Astrocyte (in vitro differentiated cells and primary cell): ENCODE measurements at regions not wholly inside any gene's neighbourhood (a gene's known extent, or its start where the extent isn't known, plus 50 kb on each side); places are given as distances from the start of the nearest gene placed in this dataset.

Experiments used
- DNase-seq: peaks from one replicate; pipeline ENCODE4 v3.0.0-alpha.2; 2010; ENCODE audit warnings: low read depth
- FAIRE-seq: peaks from 2 replicates; lab custom pipeline; 2011; peaks lifted over from hg19 to GRCh38; lab: Jason Lieb, UNC
- H2AFZ ChIP-seq: 2 replicates; pipeline ENCODE4 v1.6.0; 2012; ENCODE audit warnings: low read depth, low read length, inconsistent platforms
- H3K27ac ChIP-seq: 2 replicates; pipeline ENCODE4 v1.5.1; 2011; ENCODE audit warnings: low read depth, low read length, inconsistent platforms
- H3K27me3 ChIP-seq: 2 replicates; pipeline ENCODE4 v1.6.0; 2011; ENCODE audit warnings: low read length, inconsistent platforms; ENCODE audit not compliant: insufficient read depth
- H3K36me3 ChIP-seq: 2 replicates; pipeline ENCODE4 v1.5.1; 2011; ENCODE audit warnings: low read length, inconsistent platforms; ENCODE audit not compliant: insufficient read depth
- H3K4me1 ChIP-seq: 2 replicates; pipeline ENCODE4 v1.5.1; 2011; ENCODE audit warnings: low read length, inconsistent platforms; ENCODE audit not compliant: insufficient read depth
- H3K4me2 ChIP-seq: 2 replicates; pipeline ENCODE4 v1.6.0; 2012; ENCODE audit warnings: low read length, inconsistent platforms
- H3K4me3 ChIP-seq: 2 replicates; pipeline ENCODE4 v1.5.1; 2011; ENCODE audit warnings: low read depth, mild to moderate bottlenecking, low read length, inconsistent platforms; ENCODE audit not compliant: insufficient read depth
- H3K79me2 ChIP-seq: 2 replicates; pipeline ENCODE4 v1.6.0; 2012; ENCODE audit warnings: mild to moderate bottlenecking, low read length, inconsistent platforms; ENCODE audit not compliant: insufficient read depth
- H3K9ac ChIP-seq: 2 replicates; pipeline ENCODE4 v1.6.0; 2012; ENCODE audit warnings: mild to moderate bottlenecking, low read length, inconsistent platforms
- H3K9me3 ChIP-seq: 2 replicates; pipeline ENCODE4 v1.5.1; 2012; ENCODE audit warnings: low read depth, mild to moderate bottlenecking, low read length, inconsistent platforms; ENCODE audit not compliant: insufficient read depth
- H4K20me1 ChIP-seq: 2 replicates; pipeline ENCODE4 v1.6.0; 2012; ENCODE audit warnings: low read length, inconsistent platforms; ENCODE audit not compliant: insufficient read depth
- H3K27ac Mint-ChIP-seq: one replicate; pipeline ENCODE4 v1.8.0; 2021; ENCODE audit warnings: mild to moderate bottlenecking, mixed read lengths; ENCODE audit not compliant: unreplicated experiment
- H3K27me3 Mint-ChIP-seq: one replicate; pipeline ENCODE4 v1.8.0; 2021; ENCODE audit warnings: low read depth, mixed read lengths; ENCODE audit not compliant: unreplicated experiment
- H3K36me3 Mint-ChIP-seq: one replicate; pipeline ENCODE4 v1.8.0; 2021; ENCODE audit warnings: low read depth, mixed read lengths; ENCODE audit not compliant: unreplicated experiment
- H3K4me1 Mint-ChIP-seq: one replicate; pipeline ENCODE4 v1.8.0; 2021; ENCODE audit warnings: low read depth, mixed read lengths; ENCODE audit not compliant: unreplicated experiment
- H3K4me3 Mint-ChIP-seq: one replicate; pipeline ENCODE4 v1.8.0; 2021; ENCODE audit warnings: mild to moderate bottlenecking, moderate library complexity, mixed read lengths; ENCODE audit not compliant: unreplicated experiment
- H3K9me3 Mint-ChIP-seq: one replicate; pipeline ENCODE4 v1.8.0; 2021; ENCODE audit warnings: mild to moderate bottlenecking, mixed read lengths; ENCODE audit not compliant: unreplicated experiment
- EZH2 ChIP-seq: IDR thresholded peaks from 2 replicates; pipeline ENCODE4 v1.6.1; 2012; ENCODE audit warnings: mild to moderate bottlenecking, low read length, inconsistent platforms; ENCODE audit not compliant: insufficient read depth
- TF ChIP-seq, protein P1 (sequence below): IDR thresholded peaks from 2 replicates; pipeline ENCODE4 v1.5.1; 2011; ENCODE audit warnings: low read depth, mild to moderate bottlenecking, inconsistent platforms, low read length, moderate library complexity; ENCODE audit not compliant: insufficient read depth

DNA sequence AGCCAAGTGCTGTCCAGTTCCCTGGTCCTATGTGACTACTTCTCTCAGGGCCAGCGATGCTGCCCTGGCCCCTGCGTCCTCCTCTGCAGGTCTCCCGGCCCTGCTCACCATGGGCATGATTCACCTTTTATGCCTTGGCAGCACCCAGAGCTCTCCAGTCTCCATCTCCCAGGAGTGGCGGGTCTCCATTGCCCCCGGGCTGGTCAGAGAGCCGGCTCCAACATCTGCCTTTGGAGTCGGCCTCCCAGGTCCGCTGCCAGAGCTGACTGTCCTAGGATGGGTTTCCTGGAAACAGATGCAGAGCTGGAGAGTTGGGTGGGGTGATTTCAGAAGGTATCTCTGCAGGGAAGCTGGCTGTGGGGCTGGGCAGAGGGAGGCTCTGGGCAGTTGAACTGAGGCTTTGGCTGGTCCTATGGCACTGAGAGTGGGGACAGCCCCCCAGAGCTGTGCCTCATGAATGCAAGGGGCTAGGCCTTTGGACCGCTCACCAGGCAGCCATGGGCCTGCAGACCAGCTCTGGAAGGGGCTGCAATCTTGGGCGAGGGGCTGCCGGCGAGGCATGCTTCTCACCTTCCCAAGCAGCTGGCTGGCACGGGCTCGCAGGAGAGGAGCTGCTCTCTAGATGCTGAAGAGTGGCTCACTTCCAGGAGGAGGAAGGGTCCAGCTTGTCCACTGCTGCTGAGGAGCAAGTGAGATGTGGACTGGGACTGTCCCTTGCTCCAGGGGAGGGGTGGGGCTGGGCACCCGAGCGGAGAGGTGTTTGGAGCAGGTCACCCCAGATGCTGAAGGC lies 59.8 kb upstream of the HS6ST1 start:
- H3K27ac Mint-ChIP-seq = no peak overlapping the region

DNA sequence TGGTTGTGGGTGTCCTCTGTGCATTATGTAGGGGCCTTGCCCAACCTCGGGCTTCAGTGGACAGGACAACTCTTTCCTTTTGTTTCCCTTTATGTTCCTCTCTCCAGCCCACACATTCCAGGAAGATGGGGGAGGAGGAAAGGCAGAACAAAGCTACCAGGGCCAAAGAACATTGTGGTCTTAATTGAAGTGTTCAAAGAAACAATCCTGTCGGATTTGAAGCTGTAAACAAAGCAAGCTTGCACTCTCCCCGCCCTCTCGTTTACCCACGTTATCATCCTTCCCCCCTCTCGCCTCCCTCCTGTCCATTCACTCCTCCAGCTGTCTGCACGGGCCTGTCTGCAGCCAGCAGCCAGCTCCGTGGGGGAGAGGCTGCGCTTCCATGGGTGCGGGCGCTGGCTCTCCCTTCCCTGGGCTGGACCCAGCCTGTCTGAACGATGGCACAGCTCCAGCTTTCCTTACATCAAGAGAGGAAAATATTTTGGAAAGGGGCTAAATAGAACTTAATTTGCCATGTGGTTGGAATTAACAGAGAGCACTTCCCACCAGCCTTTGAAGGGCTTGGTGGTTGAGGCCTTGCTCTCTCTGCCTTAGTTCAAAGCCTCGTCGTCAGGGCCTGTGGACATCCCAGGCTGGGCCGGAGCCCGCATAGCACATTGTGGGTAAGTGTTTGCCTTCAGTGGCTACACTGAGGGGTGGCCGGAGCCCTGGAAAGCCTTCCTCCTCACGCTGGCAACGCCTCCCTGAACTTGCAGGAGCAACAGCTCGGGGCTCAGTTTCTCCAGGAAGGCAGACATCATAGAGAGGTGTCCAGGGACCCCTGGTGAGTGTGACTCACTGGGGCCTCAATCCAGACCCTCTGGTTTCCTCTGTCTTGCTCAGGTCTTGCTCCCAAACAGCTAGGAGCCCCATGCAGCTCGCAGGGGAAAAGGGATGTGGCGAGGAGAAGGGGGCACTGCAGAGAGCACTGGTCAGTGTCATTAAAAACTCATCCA lies 60.6 kb upstream of the HS6ST1 start:
- no peak for FAIRE-seq
- Mint-ChIP-seq H3K36me3 (no peaks in the 10 kb centered on the region), H3K4me3 (no peak overlapping the region), H3K9me3 (no peaks in the 10 kb centered on the region), H3K27ac (no peak overlapping the region), H3K4me1 (peaks cover 12% of the 10 kb centered on the region), H3K27me3 (peaks cover 16% of the 10 kb centered on the region)
- no peaks in the 10 kb centered on the region for H3K27me3 ChIP-seq
- no peaks in the 10 kb centered on the region for H3K9me3 ChIP-seq
- DNase-seq = peak; percentile 42
- no peak for TF ChIP-seq EZH2
- TF ChIP-seq, protein P1, sequence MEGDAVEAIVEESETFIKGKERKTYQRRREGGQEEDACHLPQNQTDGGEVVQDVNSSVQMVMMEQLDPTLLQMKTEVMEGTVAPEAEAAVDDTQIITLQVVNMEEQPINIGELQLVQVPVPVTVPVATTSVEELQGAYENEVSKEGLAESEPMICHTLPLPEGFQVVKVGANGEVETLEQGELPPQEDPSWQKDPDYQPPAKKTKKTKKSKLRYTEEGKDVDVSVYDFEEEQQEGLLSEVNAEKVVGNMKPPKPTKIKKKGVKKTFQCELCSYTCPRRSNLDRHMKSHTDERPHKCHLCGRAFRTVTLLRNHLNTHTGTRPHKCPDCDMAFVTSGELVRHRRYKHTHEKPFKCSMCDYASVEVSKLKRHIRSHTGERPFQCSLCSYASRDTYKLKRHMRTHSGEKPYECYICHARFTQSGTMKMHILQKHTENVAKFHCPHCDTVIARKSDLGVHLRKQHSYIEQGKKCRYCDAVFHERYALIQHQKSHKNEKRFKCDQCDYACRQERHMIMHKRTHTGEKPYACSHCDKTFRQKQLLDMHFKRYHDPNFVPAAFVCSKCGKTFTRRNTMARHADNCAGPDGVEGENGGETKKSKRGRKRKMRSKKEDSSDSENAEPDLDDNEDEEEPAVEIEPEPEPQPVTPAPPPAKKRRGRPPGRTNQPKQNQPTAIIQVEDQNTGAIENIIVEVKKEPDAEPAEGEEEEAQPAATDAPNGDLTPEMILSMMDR = no peak
- no peaks in the 10 kb centered on the region for H3K36me3 ChIP-seq
- peak overlapping the region; percentile 64 for H3K4me2 ChIP-seq
- no peak overlapping the region for H3K9ac ChIP-seq
- H3K4me1 ChIP-seq = peaks cover 18% of the 10 kb centered on the region
- no peaks in the 10 kb centered on the region for H3K79me2 ChIP-seq
- H2AFZ ChIP-seq = peak overlapping the region; percentile 81
- no peaks in the 10 kb centered on the region for H4K20me1 ChIP-seq
- H3K27ac ChIP-seq = no peak overlapping the region
- H3K4me3 ChIP-seq = no peak overlapping the region

More for the DNA sequence above, 59.8 kb upstream of the HS6ST1 start:
- peak overlapping the region; percentile 64 for H3K4me2 ChIP-seq
- no peak overlapping the region for H3K27ac ChIP-seq
- H3K9ac ChIP-seq = no peak overlapping the region
- peaks cover 25% of the 10 kb centered on the region for H3K4me1 ChIP-seq
- TF ChIP-seq, protein P1 = no peak
- no peak for TF ChIP-seq EZH2
- H3K27me3 Mint-ChIP-seq = peaks cover 18% of the 10 kb centered on the region
- peaks cover 3% of the 10 kb centered on the region for H3K9me3 Mint-ChIP-seq
- H3K9me3 ChIP-seq = no peaks in the 10 kb centered on the region
- no peak overlapping the region for H3K4me3 ChIP-seq
- DNase-seq (no peak), FAIRE-seq (no peak)
- peaks cover 21% of the 10 kb centered on the region for H3K4me1 Mint-ChIP-seq
- H3K4me3 Mint-ChIP-seq = no peak overlapping the region
- no peaks in the 10 kb centered on the region for H3K36me3 ChIP-seq
- H3K36me3 Mint-ChIP-seq = no peaks in the 10 kb centered on the region
- no peaks in the 10 kb centered on the region for H3K79me2 ChIP-seq
- no peaks in the 10 kb centered on the region for H3K27me3 ChIP-seq
- H2AFZ ChIP-seq = peak overlapping the region; percentile 81
- no peaks in the 10 kb centered on the region for H4K20me1 ChIP-seq
